K562 (cell line): ENCODE measurements at regions not wholly inside any gene's neighbourhood (a gene's known extent, or its start where the extent isn't known, plus 50 kb on each side); places are given as distances from the start of the nearest gene placed in this dataset.
A peak's percentile ranks its signal among the peaks of the same experiment; 100 is the strongest.

Experiments used
- CTCFL ChIP-seq: IDR thresholded peaks from 2 replicates; pipeline ENCODE4 v1.6.1; 2011; ENCODE audit warnings: borderline replicate concordance, low read depth, mild to moderate bottlenecking, moderate library complexity, low read length; ENCODE audit not compliant: insufficient read depth, poor library complexity, severe bottlenecking
- ETV6 ChIP-seq, 3 experiments: fragments of 150-350 bp in 1 of 3; sonication (generic) in 1 of 3; formaldehyde crosslinking in 1 of 3; IDR thresholded peaks; 2 replicates each; pipeline versions ENCODE4 v1.6.1 to v1.8.0; 2014 to 2022; ENCODE audit warnings: borderline replicate concordance in 2 of 3, low read depth in 2 of 3, antibody characterized with exemption in 1 of 3, low read length in 1 of 3, mild to moderate bottlenecking in 1 of 3, missing genetic modification reagents in 1 of 3
- HNRNPL ChIP-seq: fragments of 200-400 bp; formaldehyde crosslinking; IDR thresholded peaks from 2 replicates; pipeline ENCODE4 v1.6.1; 2017; ENCODE audit warnings: low read depth, mild to moderate bottlenecking, low read length
- KLF16 ChIP-seq: IDR thresholded peaks from 2 replicates; pipeline ENCODE4 v1.6.1; 2016; ENCODE audit warnings: antibody characterized with exemption
- MAFG ChIP-seq: fragments of 450-650 bp; conservative IDR thresholded peaks from 2 replicates; pipeline ENCODE4 v1.6.1; 2016; ENCODE audit warnings: missing genetic modification characterization, missing compliant biosample characterization
- MYNN ChIP-seq, 2 experiments: sonication (generic); formaldehyde crosslinking in 1 of 2; IDR thresholded peaks; 2 replicates each; pipeline versions ENCODE4 v1.5.0 to v1.6.1; 2016 to 2020; ENCODE audit warnings: antibody characterized with exemption in 1 of 2, missing genetic modification reagents in 1 of 2
- RBM25 ChIP-seq: fragments of 200-400 bp; formaldehyde crosslinking; IDR thresholded peaks from 2 replicates; pipeline ENCODE4 v1.6.1; 2018; ENCODE audit warnings: low read length, low read depth, moderate library complexity; ENCODE audit not compliant: severe bottlenecking
- TCF7 ChIP-seq: sonication (generic); IDR thresholded peaks from 2 replicates; pipeline ENCODE4 v1.6.1; 2016; ENCODE audit warnings: antibody characterized with exemption, borderline replicate concordance
- TRIM24 ChIP-seq, 2 experiments: fragments of 450-650 bp; IDR thresholded peaks; 2 replicates each; pipeline ENCODE4 v1.6.1; 2016
- U2AF2 ChIP-seq: fragments of 200-400 bp; formaldehyde crosslinking; optimal IDR thresholded peaks from 2 replicates; pipeline ENCODE3; 2017; ENCODE audit warnings: low read depth, mild to moderate bottlenecking, low read length
- ZBTB17 ChIP-seq: fragments of 450-650 bp; formaldehyde crosslinking; IDR thresholded peaks from 2 replicates; pipeline ENCODE4 v1.4.0; 2020; ENCODE audit warnings: mild to moderate bottlenecking
- TF ChIP-seq, protein P1 (sequence below): fragments of 450-650 bp; IDR thresholded peaks from 2 replicates; pipeline ENCODE4 v1.6.1; 2016; ENCODE audit warnings: mild to moderate bottlenecking, moderate library complexity
- TF ChIP-seq, protein P2 (sequence below): fragments of 250-450 bp; sonication (Bioruptor Pico); IDR thresholded peaks from 2 replicates; pipeline ENCODE4 v1.9.0; 2021; ENCODE audit warnings: mild to moderate bottlenecking, inconsistent platforms

DNA sequence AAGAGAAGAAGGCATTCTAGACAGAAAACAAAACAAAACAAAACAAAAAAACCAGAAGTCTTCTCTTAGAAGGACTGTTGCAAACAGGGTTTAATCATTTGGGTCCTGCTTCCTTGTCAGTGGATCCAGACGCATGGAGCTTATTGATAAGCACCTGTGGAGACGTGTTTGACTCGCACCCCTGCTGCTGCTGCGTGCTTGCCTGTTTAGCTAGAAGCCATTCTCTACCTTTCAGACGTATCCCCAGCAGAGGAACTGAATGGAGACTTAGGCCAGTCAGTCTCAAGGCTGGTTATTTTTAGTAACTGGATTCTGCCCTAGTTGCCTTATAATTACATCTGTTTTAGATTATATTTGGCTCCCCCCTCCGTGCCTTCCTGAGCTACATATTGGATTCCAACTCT lies 186.1 kb upstream of the EEA1 start (continued):
- TF ChIP-seq, protein P1, sequence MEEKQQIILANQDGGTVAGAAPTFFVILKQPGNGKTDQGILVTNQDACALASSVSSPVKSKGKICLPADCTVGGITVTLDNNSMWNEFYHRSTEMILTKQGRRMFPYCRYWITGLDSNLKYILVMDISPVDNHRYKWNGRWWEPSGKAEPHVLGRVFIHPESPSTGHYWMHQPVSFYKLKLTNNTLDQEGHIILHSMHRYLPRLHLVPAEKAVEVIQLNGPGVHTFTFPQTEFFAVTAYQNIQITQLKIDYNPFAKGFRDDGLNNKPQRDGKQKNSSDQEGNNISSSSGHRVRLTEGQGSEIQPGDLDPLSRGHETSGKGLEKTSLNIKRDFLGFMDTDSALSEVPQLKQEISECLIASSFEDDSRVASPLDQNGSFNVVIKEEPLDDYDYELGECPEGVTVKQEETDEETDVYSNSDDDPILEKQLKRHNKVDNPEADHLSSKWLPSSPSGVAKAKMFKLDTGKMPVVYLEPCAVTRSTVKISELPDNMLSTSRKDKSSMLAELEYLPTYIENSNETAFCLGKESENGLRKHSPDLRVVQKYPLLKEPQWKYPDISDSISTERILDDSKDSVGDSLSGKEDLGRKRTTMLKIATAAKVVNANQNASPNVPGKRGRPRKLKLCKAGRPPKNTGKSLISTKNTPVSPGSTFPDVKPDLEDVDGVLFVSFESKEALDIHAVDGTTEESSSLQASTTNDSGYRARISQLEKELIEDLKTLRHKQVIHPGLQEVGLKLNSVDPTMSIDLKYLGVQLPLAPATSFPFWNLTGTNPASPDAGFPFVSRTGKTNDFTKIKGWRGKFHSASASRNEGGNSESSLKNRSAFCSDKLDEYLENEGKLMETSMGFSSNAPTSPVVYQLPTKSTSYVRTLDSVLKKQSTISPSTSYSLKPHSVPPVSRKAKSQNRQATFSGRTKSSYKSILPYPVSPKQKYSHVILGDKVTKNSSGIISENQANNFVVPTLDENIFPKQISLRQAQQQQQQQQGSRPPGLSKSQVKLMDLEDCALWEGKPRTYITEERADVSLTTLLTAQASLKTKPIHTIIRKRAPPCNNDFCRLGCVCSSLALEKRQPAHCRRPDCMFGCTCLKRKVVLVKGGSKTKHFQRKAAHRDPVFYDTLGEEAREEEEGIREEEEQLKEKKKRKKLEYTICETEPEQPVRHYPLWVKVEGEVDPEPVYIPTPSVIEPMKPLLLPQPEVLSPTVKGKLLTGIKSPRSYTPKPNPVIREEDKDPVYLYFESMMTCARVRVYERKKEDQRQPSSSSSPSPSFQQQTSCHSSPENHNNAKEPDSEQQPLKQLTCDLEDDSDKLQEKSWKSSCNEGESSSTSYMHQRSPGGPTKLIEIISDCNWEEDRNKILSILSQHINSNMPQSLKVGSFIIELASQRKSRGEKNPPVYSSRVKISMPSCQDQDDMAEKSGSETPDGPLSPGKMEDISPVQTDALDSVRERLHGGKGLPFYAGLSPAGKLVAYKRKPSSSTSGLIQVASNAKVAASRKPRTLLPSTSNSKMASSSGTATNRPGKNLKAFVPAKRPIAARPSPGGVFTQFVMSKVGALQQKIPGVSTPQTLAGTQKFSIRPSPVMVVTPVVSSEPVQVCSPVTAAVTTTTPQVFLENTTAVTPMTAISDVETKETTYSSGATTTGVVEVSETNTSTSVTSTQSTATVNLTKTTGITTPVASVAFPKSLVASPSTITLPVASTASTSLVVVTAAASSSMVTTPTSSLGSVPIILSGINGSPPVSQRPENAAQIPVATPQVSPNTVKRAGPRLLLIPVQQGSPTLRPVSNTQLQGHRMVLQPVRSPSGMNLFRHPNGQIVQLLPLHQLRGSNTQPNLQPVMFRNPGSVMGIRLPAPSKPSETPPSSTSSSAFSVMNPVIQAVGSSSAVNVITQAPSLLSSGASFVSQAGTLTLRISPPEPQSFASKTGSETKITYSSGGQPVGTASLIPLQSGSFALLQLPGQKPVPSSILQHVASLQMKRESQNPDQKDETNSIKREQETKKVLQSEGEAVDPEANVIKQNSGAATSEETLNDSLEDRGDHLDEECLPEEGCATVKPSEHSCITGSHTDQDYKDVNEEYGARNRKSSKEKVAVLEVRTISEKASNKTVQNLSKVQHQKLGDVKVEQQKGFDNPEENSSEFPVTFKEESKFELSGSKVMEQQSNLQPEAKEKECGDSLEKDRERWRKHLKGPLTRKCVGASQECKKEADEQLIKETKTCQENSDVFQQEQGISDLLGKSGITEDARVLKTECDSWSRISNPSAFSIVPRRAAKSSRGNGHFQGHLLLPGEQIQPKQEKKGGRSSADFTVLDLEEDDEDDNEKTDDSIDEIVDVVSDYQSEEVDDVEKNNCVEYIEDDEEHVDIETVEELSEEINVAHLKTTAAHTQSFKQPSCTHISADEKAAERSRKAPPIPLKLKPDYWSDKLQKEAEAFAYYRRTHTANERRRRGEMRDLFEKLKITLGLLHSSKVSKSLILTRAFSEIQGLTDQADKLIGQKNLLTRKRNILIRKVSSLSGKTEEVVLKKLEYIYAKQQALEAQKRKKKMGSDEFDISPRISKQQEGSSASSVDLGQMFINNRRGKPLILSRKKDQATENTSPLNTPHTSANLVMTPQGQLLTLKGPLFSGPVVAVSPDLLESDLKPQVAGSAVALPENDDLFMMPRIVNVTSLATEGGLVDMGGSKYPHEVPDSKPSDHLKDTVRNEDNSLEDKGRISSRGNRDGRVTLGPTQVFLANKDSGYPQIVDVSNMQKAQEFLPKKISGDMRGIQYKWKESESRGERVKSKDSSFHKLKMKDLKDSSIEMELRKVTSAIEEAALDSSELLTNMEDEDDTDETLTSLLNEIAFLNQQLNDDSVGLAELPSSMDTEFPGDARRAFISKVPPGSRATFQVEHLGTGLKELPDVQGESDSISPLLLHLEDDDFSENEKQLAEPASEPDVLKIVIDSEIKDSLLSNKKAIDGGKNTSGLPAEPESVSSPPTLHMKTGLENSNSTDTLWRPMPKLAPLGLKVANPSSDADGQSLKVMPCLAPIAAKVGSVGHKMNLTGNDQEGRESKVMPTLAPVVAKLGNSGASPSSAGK = no peak
- no peak for TF ChIP-seq RBM25
- no peak for TF ChIP-seq MYNN (IDR thresholded peaks at IDR 0.05)
- no peak for TF ChIP-seq MYNN (CRISPR knock-in tag; IDR thresholded peaks at IDR 0.05)
- no peak for TF ChIP-seq CTCFL
- no peak for TF ChIP-seq TCF7
- no peak for TF ChIP-seq U2AF2
- TF ChIP-seq, protein P2, sequence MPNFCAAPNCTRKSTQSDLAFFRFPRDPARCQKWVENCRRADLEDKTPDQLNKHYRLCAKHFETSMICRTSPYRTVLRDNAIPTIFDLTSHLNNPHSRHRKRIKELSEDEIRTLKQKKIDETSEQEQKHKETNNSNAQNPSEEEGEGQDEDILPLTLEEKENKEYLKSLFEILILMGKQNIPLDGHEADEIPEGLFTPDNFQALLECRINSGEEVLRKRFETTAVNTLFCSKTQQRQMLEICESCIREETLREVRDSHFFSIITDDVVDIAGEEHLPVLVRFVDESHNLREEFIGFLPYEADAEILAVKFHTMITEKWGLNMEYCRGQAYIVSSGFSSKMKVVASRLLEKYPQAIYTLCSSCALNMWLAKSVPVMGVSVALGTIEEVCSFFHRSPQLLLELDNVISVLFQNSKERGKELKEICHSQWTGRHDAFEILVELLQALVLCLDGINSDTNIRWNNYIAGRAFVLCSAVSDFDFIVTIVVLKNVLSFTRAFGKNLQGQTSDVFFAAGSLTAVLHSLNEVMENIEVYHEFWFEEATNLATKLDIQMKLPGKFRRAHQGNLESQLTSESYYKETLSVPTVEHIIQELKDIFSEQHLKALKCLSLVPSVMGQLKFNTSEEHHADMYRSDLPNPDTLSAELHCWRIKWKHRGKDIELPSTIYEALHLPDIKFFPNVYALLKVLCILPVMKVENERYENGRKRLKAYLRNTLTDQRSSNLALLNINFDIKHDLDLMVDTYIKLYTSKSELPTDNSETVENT (CRISPR knock-in tag) = no peak
- TF ChIP-seq ETV6 (IDR thresholded peaks at IDR 0.05; ENCODE audit: borderline replicate concordance in 1 of 2, low read depth in 2 of 2, low read length in 1 of 2) = no peak
- TF ChIP-seq ETV6 (CRISPR knock-in tag; IDR thresholded peaks at IDR 0.05; ENCODE audit: borderline replicate concordance) = no peak
- TF ChIP-seq TRIM24 (IDR thresholded peaks at IDR 0.05) = peak; percentile 94 to 97
- TF ChIP-seq ZBTB17 (CRISPR knock-in tag) = no peak
- no peak for TF ChIP-seq MAFG (tag)
- peak; percentile 89 for TF ChIP-seq KLF16
- TF ChIP-seq HNRNPL = no peak
